Neural cell (in vitro differentiated cells): ENCODE measurements at regions not wholly inside any gene's neighbourhood (a gene's known extent, or its start where the extent isn't known, plus 50 kb on each side); places are given as distances from the start of the nearest gene placed in this dataset.
A peak's percentile ranks its signal among the peaks of the same experiment; 100 is the strongest.

Experiments
- EZH2 ChIP-seq: fragments of 200-600, 300-800 bp; shearing (Covaris generic), sonication (generic); IDR thresholded peaks from 2 replicates; pipeline ENCODE4 v1.6.1; 2014; ENCODE audit warnings: antibody characterized with exemption, low read length, borderline replicate concordance, mild to moderate bottlenecking; ENCODE audit not compliant: insufficient read depth, poor library complexity, severe bottlenecking
- POLR2AphosphoS5 ChIP-seq: IDR thresholded peaks from 2 replicates; pipeline ENCODE4 v1.6.1; 2012
- RAD21 ChIP-seq: fragments of 450-650 bp; conservative IDR thresholded peaks from 2 replicates; pipeline ENCODE4 v1.6.1; 2014; ENCODE audit warnings: antibody characterized with exemption, mild to moderate bottlenecking, moderate library complexity
- TAF1 ChIP-seq: IDR thresholded peaks from 2 replicates; pipeline ENCODE4 v1.6.1; 2012; ENCODE audit warnings: low read depth
- TF ChIP-seq, protein P1 (sequence below): fragments of 450-650 bp; IDR thresholded peaks from 2 replicates; pipeline ENCODE4 v1.5.1; 2014; ENCODE audit warnings: antibody characterized with exemption, mild to moderate bottlenecking, moderate library complexity; ENCODE audit not compliant: poor library complexity, severe bottlenecking
- TF ChIP-seq, protein P2 (sequence below): IDR thresholded peaks from 2 replicates; pipeline ENCODE4 v1.6.1; 2012; ENCODE audit warnings: borderline replicate concordance

DNA sequence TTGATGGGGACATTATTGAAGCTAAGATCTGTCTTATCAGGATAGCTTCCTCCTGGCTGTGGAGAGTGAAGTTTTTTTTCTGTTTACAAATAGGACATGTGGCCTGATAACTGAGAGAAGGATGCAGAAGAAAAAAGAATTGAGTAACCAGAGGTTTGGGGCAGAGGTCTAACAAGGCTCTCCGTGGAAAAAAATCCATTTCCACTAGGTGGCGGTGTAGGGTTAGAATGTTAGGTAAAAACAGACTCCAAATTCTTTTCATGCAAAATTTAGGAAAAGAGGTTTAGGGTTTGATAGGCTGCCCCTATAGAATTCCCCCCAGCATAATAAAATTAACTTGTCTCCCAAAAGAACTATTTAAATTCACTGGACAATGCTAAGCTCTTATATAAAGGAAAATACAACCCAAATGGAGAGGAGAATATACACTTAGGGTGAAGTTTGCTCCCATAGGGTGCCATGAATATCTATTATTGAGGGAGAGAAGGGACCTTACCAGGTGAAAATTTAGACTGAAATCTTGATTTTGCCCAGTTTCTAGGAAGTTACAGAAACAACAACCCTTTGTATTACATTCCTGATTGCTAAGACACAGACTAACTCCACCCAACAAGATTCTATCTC is 1560.4 kb downstream of the OTOL1 start:
- TF ChIP-seq, protein P1, sequence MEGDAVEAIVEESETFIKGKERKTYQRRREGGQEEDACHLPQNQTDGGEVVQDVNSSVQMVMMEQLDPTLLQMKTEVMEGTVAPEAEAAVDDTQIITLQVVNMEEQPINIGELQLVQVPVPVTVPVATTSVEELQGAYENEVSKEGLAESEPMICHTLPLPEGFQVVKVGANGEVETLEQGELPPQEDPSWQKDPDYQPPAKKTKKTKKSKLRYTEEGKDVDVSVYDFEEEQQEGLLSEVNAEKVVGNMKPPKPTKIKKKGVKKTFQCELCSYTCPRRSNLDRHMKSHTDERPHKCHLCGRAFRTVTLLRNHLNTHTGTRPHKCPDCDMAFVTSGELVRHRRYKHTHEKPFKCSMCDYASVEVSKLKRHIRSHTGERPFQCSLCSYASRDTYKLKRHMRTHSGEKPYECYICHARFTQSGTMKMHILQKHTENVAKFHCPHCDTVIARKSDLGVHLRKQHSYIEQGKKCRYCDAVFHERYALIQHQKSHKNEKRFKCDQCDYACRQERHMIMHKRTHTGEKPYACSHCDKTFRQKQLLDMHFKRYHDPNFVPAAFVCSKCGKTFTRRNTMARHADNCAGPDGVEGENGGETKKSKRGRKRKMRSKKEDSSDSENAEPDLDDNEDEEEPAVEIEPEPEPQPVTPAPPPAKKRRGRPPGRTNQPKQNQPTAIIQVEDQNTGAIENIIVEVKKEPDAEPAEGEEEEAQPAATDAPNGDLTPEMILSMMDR = peak; percentile 56
- no peak for TF ChIP-seq TAF1
- peak; percentile 58 for TF ChIP-seq RAD21
- TF ChIP-seq, protein P2, sequence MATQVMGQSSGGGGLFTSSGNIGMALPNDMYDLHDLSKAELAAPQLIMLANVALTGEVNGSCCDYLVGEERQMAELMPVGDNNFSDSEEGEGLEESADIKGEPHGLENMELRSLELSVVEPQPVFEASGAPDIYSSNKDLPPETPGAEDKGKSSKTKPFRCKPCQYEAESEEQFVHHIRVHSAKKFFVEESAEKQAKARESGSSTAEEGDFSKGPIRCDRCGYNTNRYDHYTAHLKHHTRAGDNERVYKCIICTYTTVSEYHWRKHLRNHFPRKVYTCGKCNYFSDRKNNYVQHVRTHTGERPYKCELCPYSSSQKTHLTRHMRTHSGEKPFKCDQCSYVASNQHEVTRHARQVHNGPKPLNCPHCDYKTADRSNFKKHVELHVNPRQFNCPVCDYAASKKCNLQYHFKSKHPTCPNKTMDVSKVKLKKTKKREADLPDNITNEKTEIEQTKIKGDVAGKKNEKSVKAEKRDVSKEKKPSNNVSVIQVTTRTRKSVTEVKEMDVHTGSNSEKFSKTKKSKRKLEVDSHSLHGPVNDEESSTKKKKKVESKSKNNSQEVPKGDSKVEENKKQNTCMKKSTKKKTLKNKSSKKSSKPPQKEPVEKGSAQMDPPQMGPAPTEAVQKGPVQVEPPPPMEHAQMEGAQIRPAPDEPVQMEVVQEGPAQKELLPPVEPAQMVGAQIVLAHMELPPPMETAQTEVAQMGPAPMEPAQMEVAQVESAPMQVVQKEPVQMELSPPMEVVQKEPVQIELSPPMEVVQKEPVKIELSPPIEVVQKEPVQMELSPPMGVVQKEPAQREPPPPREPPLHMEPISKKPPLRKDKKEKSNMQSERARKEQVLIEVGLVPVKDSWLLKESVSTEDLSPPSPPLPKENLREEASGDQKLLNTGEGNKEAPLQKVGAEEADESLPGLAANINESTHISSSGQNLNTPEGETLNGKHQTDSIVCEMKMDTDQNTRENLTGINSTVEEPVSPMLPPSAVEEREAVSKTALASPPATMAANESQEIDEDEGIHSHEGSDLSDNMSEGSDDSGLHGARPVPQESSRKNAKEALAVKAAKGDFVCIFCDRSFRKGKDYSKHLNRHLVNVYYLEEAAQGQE = no peak
- no peak for TF ChIP-seq EZH2
- no peak for TF ChIP-seq POLR2AphosphoS5
